ENCODE measurements at regions not wholly inside any gene's neighbourhood (a gene's known extent, or its start where the extent isn't known, plus 50 kb on each side); places are given as distances from the start of the nearest gene placed in this dataset.

DNA sequence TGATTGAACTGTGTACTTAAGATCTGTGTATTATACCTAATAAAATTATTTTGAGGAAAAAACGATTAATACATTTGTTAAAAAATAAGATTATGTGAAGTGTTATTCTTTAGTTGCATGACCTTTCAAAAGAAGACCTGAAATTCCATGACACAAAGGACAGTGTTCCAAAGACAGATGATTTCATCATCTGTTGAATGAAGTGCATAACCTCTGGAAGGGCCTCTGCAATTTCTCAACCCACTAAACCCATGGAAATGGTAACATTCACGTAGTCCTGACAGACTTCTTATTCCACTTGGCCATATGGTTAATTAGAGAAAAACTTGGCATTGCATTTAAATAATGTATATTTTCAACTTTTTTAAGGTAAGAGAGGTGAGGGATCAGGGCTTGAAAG, 167.2 kb upstream of the CTNND2 start:
- DNase-seq = no peak

- DNase-seq = peak in 3 of 51 donors; percentile 1 to 58 (median 7)
Measured at GRCh38 chr5:12023614-12024241, 119.5 kb upstream of the CTNND2 start.

DNA sequence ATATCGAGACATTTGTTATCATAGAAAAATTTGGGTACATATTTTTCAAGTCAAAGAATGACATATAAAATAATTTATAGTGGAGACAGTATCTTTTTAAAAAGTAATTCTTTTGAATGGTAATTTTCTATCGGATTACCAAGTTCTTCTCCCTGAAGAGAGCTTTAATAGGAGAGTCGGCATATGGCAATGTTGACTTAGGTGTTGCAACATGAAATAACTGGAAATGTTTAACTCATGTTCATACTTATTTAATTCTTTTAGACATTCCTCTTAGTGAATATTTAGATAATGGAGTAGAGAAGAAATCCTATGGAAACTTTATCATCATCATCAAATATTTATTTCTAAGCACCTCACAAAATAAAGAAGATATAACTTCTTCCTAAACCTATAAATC, 118.2 kb upstream of the CTNND2 start:
- no peak for DNase-seq

GRCh38 chr5:12019306-12019705, 115.1 kb upstream of the CTNND2 start:
- DNase-seq = no peak

- no peak for DNase-seq
Measured at GRCh38 chr5:12017007-12017406, 112.8 kb upstream of the CTNND2 start.

DNA sequence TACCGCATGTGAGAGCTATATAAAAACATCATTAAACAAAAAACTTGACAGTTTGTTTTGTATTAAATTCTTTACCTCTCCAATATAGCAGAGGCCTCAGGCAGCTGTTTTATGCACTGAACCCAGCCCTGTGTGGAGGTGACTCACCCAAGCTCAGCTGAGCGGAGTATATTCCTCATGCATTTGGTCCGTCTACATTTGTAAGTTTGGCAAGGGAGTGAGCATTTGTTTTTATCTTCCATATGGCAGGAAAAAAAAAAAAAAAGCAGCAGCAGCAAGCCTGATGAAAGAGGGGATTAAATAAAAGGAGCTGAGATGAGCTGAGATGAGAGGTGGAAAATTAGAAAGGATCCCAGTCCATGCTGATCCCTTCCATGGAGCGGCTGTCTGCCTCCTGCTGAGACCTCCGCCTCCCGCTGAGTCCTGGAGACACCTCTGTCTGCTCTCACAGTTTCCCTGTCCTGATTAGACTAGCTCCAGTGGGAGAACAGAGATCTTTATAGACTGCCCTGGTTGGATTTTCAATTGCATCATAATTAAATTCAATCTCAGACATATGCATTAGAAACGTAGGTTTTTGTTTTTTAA, 112.0 kb upstream of the CTNND2 start:
- DNase-seq = peak in 1 of 51 donors; percentile 6

GRCh38 chr5:12013351-12013750, 109.1 kb upstream of the CTNND2 start:
- DNase-seq = no peak

DNA sequence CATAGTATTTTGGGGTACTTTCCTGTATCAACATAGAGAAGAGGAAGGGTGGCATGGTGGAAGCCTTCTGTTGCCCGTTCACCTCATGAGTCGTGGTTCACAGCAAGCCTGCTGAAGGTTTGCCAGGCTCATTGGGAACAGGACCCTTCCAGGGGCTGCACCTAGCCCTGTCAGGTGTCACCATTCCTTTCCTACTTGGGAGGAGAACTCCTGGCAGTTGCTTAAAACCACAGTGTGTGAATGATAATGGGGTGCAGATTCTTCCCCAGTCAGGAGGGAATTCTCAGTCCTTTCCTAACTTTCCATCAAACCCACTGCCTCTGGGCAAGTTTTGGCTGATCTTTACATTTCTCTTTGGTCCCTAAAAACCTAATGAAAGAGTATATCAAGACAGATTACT, 99.4 kb upstream of the CTNND2 start:
- no peak for DNase-seq

DNA sequence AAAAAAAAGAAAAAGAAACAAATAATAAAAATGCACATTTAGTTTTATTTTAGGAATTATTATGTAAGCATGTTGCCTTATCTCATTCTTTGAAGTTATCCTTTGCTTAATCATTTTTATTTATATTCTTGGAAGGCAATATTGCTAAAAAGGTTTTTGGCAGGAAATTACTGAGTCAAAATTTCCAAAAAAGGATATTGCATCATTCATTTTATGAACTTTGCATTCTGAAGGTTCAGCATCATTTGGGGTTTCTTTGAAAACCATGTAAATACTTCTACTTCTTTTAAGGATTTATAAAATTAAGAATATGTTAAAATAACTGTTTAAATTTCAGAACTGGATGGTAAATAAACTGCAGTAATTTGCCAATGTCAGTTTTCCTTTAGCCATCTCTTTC, 94.2 kb upstream of the CTNND2 start:
- no peak for DNase-seq

- no peak for DNase-seq
Measured at GRCh38 chr5:11997942-11998341, 93.7 kb upstream of the CTNND2 start.

DNA sequence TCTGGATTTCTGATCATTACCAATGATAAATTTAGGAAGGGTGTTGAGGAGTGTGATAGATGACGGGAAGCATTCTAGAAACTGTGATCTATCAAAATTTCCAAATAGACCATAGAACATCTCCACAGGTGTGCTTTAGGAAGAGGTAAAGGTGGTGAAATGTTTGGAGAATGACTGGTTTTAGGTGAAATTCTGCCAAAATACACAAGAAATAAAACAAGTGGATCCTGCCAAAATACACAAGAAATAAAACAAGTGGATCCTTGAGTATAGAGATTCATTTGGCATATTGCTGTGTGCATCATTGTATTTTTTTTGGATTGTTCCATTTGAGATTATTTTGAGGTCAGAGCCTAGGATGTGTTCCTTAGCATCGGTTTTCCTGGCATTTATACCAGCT, 88.3 kb upstream of the CTNND2 start:
- no peak for DNase-seq

- no peak for DNase-seq
Measured at GRCh38 chr5:11985993-11986392, 81.7 kb upstream of the CTNND2 start.

- no peak for DNase-seq
Measured at GRCh38 chr5:11984196-11984595, 80.0 kb upstream of the CTNND2 start.

- DNase-seq = no peak
Measured at GRCh38 chr5:11981986-11982385, 77.7 kb upstream of the CTNND2 start.

GRCh38 chr5:11977904-11978303, 73.7 kb upstream of the CTNND2 start:
- no peak for DNase-seq

DNA sequence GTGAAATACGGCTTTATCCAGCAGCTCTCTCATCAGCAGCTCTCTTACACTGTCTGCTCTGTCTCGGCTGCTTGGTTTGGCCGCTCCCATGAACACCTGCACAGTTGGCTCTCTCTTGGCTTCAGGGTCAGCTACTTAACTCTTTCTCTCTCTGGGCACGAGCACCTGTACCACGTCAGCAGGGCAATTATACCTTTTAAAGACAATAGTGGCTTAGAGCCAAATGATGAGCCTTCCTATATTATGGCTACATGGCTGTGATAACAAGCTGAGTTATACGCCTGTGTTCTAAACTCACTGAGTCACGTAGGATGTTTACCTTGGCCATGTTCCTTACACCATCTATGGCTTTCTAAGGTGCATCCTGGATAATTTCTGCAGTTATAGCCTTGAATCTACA, 69.2 kb upstream of the CTNND2 start:
- DNase-seq = no peak

DNA sequence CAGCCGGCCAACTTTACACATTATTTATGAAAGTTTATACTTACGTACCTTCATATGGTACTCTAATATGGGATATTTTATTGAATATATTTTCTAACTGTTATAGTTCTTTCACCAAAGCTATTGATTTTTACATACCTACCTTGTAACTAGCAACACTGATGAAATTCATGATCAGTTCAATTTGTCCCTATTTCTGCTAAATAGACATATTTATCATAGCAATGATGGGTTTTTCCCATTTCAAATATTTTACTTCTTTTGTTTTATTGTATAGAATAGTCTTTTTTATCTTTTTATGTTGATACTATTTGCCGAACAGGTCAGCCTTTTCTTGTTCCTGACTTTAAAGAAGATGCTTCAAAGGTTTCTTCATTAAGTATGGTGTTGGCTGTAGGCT, 59.0 kb upstream of the CTNND2 start:
- DNase-seq = no peak

- DNase-seq = no peak
Measured at GRCh38 chr5:11962122-11962521, 57.9 kb upstream of the CTNND2 start.

DNA sequence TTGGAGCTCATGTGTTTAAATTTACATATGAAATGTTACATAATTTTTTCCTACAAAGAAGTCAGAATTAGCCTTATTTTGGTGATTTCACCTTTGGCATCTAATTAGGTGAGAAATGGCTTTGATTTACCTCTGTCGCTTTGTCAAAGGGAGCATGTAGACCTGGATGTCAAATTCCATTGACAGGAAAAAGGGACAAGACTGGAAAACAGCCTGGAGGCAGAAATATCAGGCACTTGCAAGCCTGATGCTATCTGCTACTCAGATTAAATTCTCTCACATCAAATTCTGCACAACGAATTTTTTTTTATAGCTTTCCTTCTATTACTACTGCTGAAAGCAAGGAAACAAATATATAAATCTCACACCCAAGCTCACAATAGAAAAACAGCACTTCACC, 54.1 kb upstream of the CTNND2 start:
- DNase-seq = no peak

DNA sequence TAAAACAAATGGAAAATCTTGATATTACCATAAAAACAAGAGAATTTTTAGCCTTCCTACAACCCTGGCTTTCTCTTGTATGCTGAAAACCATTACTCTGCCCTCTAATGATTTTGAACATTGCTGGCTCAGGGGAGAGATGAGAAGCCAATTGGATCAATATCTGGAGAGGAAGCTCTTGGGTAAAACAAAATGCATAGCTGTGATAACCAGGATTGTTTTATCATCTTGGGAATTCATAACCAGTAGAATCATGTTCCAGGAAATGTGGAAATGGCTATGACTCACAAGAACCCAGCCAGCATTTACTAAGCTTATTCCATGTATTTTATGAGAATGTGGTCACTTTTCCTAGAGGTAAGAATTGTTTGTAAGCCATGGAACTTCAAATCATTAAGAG, 51.1 kb upstream of the CTNND2 start:
- DNase-seq = no peak

Data from hypothalamus (tissue), 51 donors.